SK-N-SH treated with all-trans-retinoic acid at 6 μM for 48 hours (cell line): ENCODE measurements at regions not wholly inside any gene's neighbourhood (a gene's known extent, or its start where the extent isn't known, plus 50 kb on each side); places are given as distances from the start of the nearest gene placed in this dataset.

Experiments
- ATAC-seq: fragments of 200-7000 bp; cut with Tn5 transposase; 3 replicates; pipeline ENCODE4 v1.9.1; 2020; ENCODE audit warnings: mild to moderate bottlenecking, moderate library complexity
- ARNTL ChIP-seq: fragments of 450-650 bp; formaldehyde crosslinking; IDR thresholded peaks from 2 replicates; pipeline ENCODE4 v1.5.0; 2020; ENCODE audit warnings: low read depth, mild to moderate bottlenecking, moderate library complexity, borderline replicate concordance
- BACH2 ChIP-seq: fragments of 250-450 bp; sonication (Bioruptor Pico); IDR thresholded peaks from 2 replicates; pipeline ENCODE4 v1.9.0; 2021; ENCODE audit warnings: mild to moderate bottlenecking, borderline replicate concordance
- CREB5 ChIP-seq: fragments of 250-450 bp; sonication (Bioruptor Pico); IDR thresholded peaks from 2 replicates; pipeline ENCODE4 v1.5.1; 2020; ENCODE audit warnings: low read depth, mild to moderate bottlenecking, moderate library complexity
- CSDC2 ChIP-seq: fragments of 250-450 bp; sonication (Bioruptor Pico); IDR thresholded peaks from 2 replicates; pipeline ENCODE4 v1.5.0; 2020; ENCODE audit warnings: mild to moderate bottlenecking, moderate library complexity
- CSRNP3 ChIP-seq: fragments of 250-450 bp; sonication (Bioruptor Pico); IDR thresholded peaks from 2 replicates; pipeline ENCODE4 v1.5.1; 2021; ENCODE audit warnings: mild to moderate bottlenecking, moderate library complexity
- ESRRG ChIP-seq: fragments of 250-450 bp; sonication (Bioruptor Pico); IDR thresholded peaks from 2 replicates; pipeline ENCODE4 v1.6.1; 2021; ENCODE audit warnings: mild to moderate bottlenecking
- GLIS3 ChIP-seq: fragments of 250-450 bp; sonication (Bioruptor Pico); IDR thresholded peaks from 2 replicates; pipeline ENCODE4 v1.5.0; 2020; ENCODE audit warnings: mild to moderate bottlenecking, moderate library complexity
- ISL1 ChIP-seq: fragments of 250-450 bp; sonication (Bioruptor Pico); IDR thresholded peaks from 2 replicates; pipeline ENCODE4 v2.1.2; 2022; ENCODE audit warnings: mild to moderate bottlenecking, moderate library complexity
- OSR1 ChIP-seq: fragments of 250-450 bp; sonication (Bioruptor Pico); IDR thresholded peaks from 2 replicates; pipeline ENCODE4 v1.8.0; 2022; ENCODE audit warnings: moderate library complexity, mild to moderate bottlenecking, inconsistent platforms
- PATZ1 ChIP-seq: fragments of 250-450 bp; sonication (Bioruptor Pico); IDR thresholded peaks from 2 replicates; pipeline ENCODE4 v1.8.0; 2020; ENCODE audit warnings: mild to moderate bottlenecking, moderate library complexity, borderline replicate concordance
- POU6F1 ChIP-seq: fragments of 250-450 bp; sonication (Bioruptor Pico); IDR thresholded peaks from 2 replicates; pipeline ENCODE4 v1.8.0; 2021; ENCODE audit warnings: low read depth, mild to moderate bottlenecking, moderate library complexity, borderline replicate concordance
- PPARA ChIP-seq: fragments of 250-450 bp; sonication (Bioruptor Pico); IDR thresholded peaks from 2 replicates; pipeline ENCODE4 v1.5.0; 2020; ENCODE audit warnings: mild to moderate bottlenecking, borderline replicate concordance
- SNAI2 ChIP-seq: fragments of 250-450 bp; sonication (Bioruptor Pico); IDR thresholded peaks from 2 replicates; pipeline ENCODE4 v1.5.0; 2020; ENCODE audit warnings: mild to moderate bottlenecking, moderate library complexity
- TCF4 ChIP-seq: fragments of 250-450 bp; sonication (Bioruptor Pico); IDR thresholded peaks from 2 replicates; pipeline ENCODE4 v1.8.0; 2021; ENCODE audit warnings: mild to moderate bottlenecking, moderate library complexity, borderline replicate concordance
- TOX ChIP-seq: fragments of 250-450 bp; sonication (Bioruptor Pico); IDR thresholded peaks from 2 replicates; pipeline ENCODE4 v1.8.0; 2021; ENCODE audit warnings: mild to moderate bottlenecking, moderate library complexity, borderline replicate concordance
- ZC3H10 ChIP-seq: fragments of 250-450 bp; sonication (Bioruptor Pico); IDR thresholded peaks from 2 replicates; pipeline ENCODE4 v1.5.1; 2021; ENCODE audit warnings: mild to moderate bottlenecking, moderate library complexity
- ZFP3 ChIP-seq: fragments of 250-450 bp; sonication (Bioruptor Pico); IDR thresholded peaks from 2 replicates; pipeline ENCODE4 v1.5.0; 2020; ENCODE audit warnings: mild to moderate bottlenecking, moderate library complexity
- ZFP30 ChIP-seq: fragments of 450-650 bp; formaldehyde crosslinking; IDR thresholded peaks from 2 replicates; pipeline ENCODE4 v1.5.0; 2022; ENCODE audit warnings: mild to moderate bottlenecking, moderate library complexity
- ZNF565 ChIP-seq: fragments of 450-650 bp; formaldehyde crosslinking; conservative IDR thresholded peaks from 2 replicates; pipeline ENCODE4 v1.5.0; 2020; ENCODE audit warnings: low read depth, mild to moderate bottlenecking, moderate library complexity
- ZNF70 ChIP-seq: fragments of 450-650 bp; formaldehyde crosslinking; IDR thresholded peaks from 2 replicates; pipeline ENCODE4 v1.5.0; 2020; ENCODE audit warnings: mild to moderate bottlenecking, moderate library complexity
- ZNF8 ChIP-seq: fragments of 450-650 bp; formaldehyde crosslinking; IDR thresholded peaks from 2 replicates; pipeline ENCODE4 v1.5.0; 2020; ENCODE audit warnings: mild to moderate bottlenecking, moderate library complexity

- ATAC-seq: no peak
- TF ChIP-seq ZC3H10 (CRISPR knock-in tag) (no peak), ARNTL (CRISPR knock-in tag) (no peak), ZNF70 (CRISPR knock-in tag) (no peak), PATZ1 (CRISPR knock-in tag) (no peak), ISL1 (CRISPR knock-in tag) (no peak), CREB5 (CRISPR knock-in tag) (no peak)
Measured at GRCh38 chr16:62764572-62764971, 728.3 kb upstream of the CDH8 start.

GRCh38 chr16:62760398-62760797, 724.2 kb upstream of the CDH8 start:
- ATAC-seq: no peak
- no peak for TF ChIP-seq CSRNP3 (CRISPR knock-in tag)
- no peak for TF ChIP-seq TOX (CRISPR knock-in tag)
- TF ChIP-seq ZFP30 (CRISPR knock-in tag): no peak
- TF ChIP-seq ISL1 (CRISPR knock-in tag): no peak
- TF ChIP-seq PPARA (CRISPR knock-in tag): no peak
- no peak for TF ChIP-seq ZNF565 (CRISPR knock-in tag)
- no peak for TF ChIP-seq CREB5 (CRISPR knock-in tag)
- TF ChIP-seq ZNF70 (CRISPR knock-in tag): no peak
- TF ChIP-seq ESRRG (CRISPR knock-in tag): no peak

- ATAC-seq: no peak
- TF ChIP-seq TCF4 (CRISPR knock-in tag) (no peak), OSR1 (CRISPR knock-in tag) (no peak), GLIS3 (no peak), ZFP3 (CRISPR knock-in tag) (no peak), PATZ1 (CRISPR knock-in tag) (no peak), ZFP30 (CRISPR knock-in tag) (no peak), POU6F1 (CRISPR knock-in tag) (no peak), ZNF565 (CRISPR knock-in tag) (no peak), CSDC2 (CRISPR knock-in tag) (no peak), CSRNP3 (CRISPR knock-in tag) (no peak), SNAI2 (CRISPR knock-in tag) (no peak), ZNF8 (CRISPR knock-in tag) (no peak), BACH2 (CRISPR knock-in tag) (no peak), CREB5 (CRISPR knock-in tag) (no peak), ZNF70 (CRISPR knock-in tag) (no peak)
Measured at GRCh38 chr16:62755938-62756337, 719.7 kb upstream of the CDH8 start.
